Astrocyte of the cerebellum (primary cell): ENCODE measurements at regions not wholly inside any gene's neighbourhood (a gene's known extent, or its start where the extent isn't known, plus 50 kb on each side); places are given as distances from the start of the nearest gene placed in this dataset.

ENCODE experiments used
- DNase-seq: peaks from one replicate; pipeline ENCODE4 v3.0.0-alpha.2; 2011; ENCODE audit warnings: low read depth
- H3K4me3 ChIP-seq: 2 replicates; pipeline ENCODE4 v1.5.1; 2011; ENCODE audit warnings: mild to moderate bottlenecking, low read depth, low read length, moderate library complexity
- CTCF ChIP-seq: IDR thresholded peaks from 2 replicates; pipeline ENCODE4 v1.5.1; 2012; ENCODE audit warnings: low read length, low read depth, moderate library complexity, mild to moderate bottlenecking; ENCODE audit errors: missing control alignments
- in situ Hi-C: cut with HindIII; loops from 2 replicates; pipeline ENCODE4 v1.10.0; 2017; ENCODE audit warnings: low sequenced_read_pairs

- no peak for DNase-seq
- in situ Hi-C loops: no loop called here
- no peak overlapping the region for H3K4me3 ChIP-seq
- TF ChIP-seq CTCF: no peak
Observed at GRCh38 chr4:174069848-174070330, 213.6 kb downstream of the FBXO8 start.

- in situ Hi-C loops: no loop called here
- TF ChIP-seq CTCF: no peak
- no peak overlapping the region for H3K4me3 ChIP-seq
- DNase-seq: no peak
Observed at GRCh38 chr4:174066611-174067205, 216.8 kb downstream of the FBXO8 start.

GRCh38 chr4:174062831-174063230, 220.6 kb downstream of the FBXO8 start:
- no peak for TF ChIP-seq CTCF
- in situ Hi-C loops: no loop called here
- H3K4me3 ChIP-seq: no peak overlapping the region
- no peak for DNase-seq

GRCh38 chr4:174061026-174061425, 222.4 kb downstream of the FBXO8 start:
- DNase-seq: no peak
- H3K4me3 ChIP-seq: no peak overlapping the region
- TF ChIP-seq CTCF: no peak
- in situ Hi-C loops: no loop called here

DNA sequence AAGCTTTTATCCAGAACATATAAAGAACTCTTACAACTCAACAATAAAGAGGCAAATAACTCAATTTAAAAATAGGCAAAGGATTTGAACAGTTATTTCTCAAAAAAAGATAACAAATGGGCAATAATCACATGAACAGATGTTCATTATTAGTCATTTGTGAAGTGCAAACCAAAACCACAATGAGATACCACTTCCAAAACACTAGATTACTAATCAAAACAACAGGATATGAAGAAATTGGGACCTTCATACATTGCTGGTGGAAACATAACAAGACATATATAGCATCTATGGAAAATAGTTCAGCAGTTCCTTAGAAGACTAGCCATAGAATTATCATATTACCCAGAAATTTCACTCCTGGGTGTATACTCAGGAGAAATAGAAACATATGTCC, 224.6 kb downstream of the FBXO8 start:
- DNase-seq: no peak
- in situ Hi-C loops: no loop called here
- no peak for TF ChIP-seq CTCF
- H3K4me3 ChIP-seq: no peak overlapping the region

DNA sequence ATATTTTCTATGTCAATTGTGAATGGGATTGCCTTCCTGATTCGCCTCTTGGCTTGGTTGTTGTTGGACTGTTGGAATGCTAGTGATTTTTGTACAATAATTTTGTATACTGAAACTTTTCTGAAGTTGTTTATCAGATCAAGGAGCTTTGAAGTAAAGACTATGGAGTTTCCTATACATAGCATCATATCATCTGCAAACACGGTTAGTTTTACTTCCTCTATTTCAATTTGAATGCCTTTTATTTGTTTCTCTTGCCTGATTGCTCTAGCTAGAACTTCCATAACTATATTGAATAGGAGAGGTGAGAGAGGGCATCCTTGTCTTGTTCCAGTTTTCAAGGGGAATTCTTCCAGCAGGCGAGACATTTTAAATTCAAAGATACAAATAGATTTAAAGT, 226.5 kb downstream of the FBXO8 start:
- no peak overlapping the region for H3K4me3 ChIP-seq
- TF ChIP-seq CTCF: no peak
- DNase-seq: no peak
- in situ Hi-C loops: no loop called here

GRCh38 chr4:174055344-174055743, 228.1 kb downstream of the FBXO8 start:
- in situ Hi-C loops: no loop called here
- no peak for DNase-seq
- no peak overlapping the region for H3K4me3 ChIP-seq
- no peak for TF ChIP-seq CTCF
